ENCODE measurements at regions not wholly inside any gene's neighbourhood (a gene's known extent, or its start where the extent isn't known, plus 50 kb on each side); places are given as distances from the start of the nearest gene placed in this dataset.

- no peaks in the 10 kb centered on the region for H4K20me1 ChIP-seq (ENCODE audit: insufficient read depth, low read length)
- intact Hi-C loops (cut with micrococcal nuclease; ENCODE audit: unreplicated experiment) = no loop called here
- no peaks in the 10 kb centered on the region for H3K36me3 ChIP-seq (ENCODE audit: insufficient read depth, low read length)
- H2AFZ ChIP-seq (ENCODE audit: low read length) = no peak overlapping the region
- H3K9me3 ChIP-seq (ENCODE audit: low read length) = no peaks in the 10 kb centered on the region
- no peak for TF ChIP-seq EZH2phosphoT487 (IDR thresholded peaks at IDR 0.05; ENCODE audit: borderline replicate concordance, low read depth, low read length)
- no peak for TF ChIP-seq CTCF (conservative IDR thresholded peaks at IDR 0.05; ENCODE audit: low read length)
- ChIA-PET POLR2A (no interaction called here), CTCF (ENCODE audit: unreplicated experiment) (no interaction called here)
- no peak overlapping the region for H3K27ac ChIP-seq (ENCODE audit: low read depth, low read length, poor library complexity, severe bottlenecking)
- H3K79me2 ChIP-seq (ENCODE audit: insufficient read depth, low read depth, low read length) = no peaks in the 10 kb centered on the region
- no peak for DNase-seq (ENCODE audit: low spot score)
- H3K4me1 ChIP-seq (ENCODE audit: insufficient read depth, low read length, poor library complexity, severe bottlenecking) = no peaks in the 10 kb centered on the region
- H3K4me3 ChIP-seq (ENCODE audit: low read depth, low read length, poor library complexity, severe bottlenecking) = no peak overlapping the region
- no TSS peak for BruUV-seq (replicated peaks)
- no peaks in the 10 kb centered on the region for H3K9me2 ChIP-seq (ENCODE audit: insufficient read depth, low read length)
- no peak overlapping the region for H3K4me2 ChIP-seq (ENCODE audit: low read length)
Observed at GRCh38 chr7:20510573-20510900, 104.9 kb upstream of the ABCB5 start.

GRCh38 chr7:20513341-20513740 is 102.1 kb upstream of the ABCB5 start:
- Histone ChIP-seq H3K9me2 (ENCODE audit: insufficient read depth, low read length) (no peaks in the 10 kb centered on the region), H3K79me2 (ENCODE audit: insufficient read depth, low read depth, low read length) (no peaks in the 10 kb centered on the region), H2AFZ (ENCODE audit: low read length) (no peak overlapping the region), H4K20me1 (ENCODE audit: insufficient read depth, low read length) (no peaks in the 10 kb centered on the region), H3K4me2 (ENCODE audit: low read length) (no peak overlapping the region), H3K4me3 (ENCODE audit: low read depth, low read length, poor library complexity, severe bottlenecking) (no peak overlapping the region), H3K4me1 (ENCODE audit: insufficient read depth, low read length, poor library complexity, severe bottlenecking) (no peaks in the 10 kb centered on the region), H3K36me3 (ENCODE audit: insufficient read depth, low read length) (no peaks in the 10 kb centered on the region), H3K27ac (ENCODE audit: low read depth, low read length, poor library complexity, severe bottlenecking) (no peak overlapping the region), H3K9me3 (ENCODE audit: low read length) (no peaks in the 10 kb centered on the region)
- no TSS peak for BruUV-seq (replicated peaks)
- POLR2A ChIA-PET = no interaction called here
- CTCF ChIA-PET (ENCODE audit: unreplicated experiment) = no interaction called here
- intact Hi-C loops (cut with micrococcal nuclease; ENCODE audit: unreplicated experiment) = no loop called here
- DNase-seq (ENCODE audit: low spot score) = no peak
- TF ChIP-seq EZH2phosphoT487 (IDR thresholded peaks at IDR 0.05; ENCODE audit: borderline replicate concordance, low read depth, low read length) = no peak
- TF ChIP-seq CTCF (conservative IDR thresholded peaks at IDR 0.05; ENCODE audit: low read length) = no peak

- Histone ChIP-seq H3K27ac (ENCODE audit: low read depth, low read length, poor library complexity, severe bottlenecking) (no peak overlapping the region), H4K20me1 (ENCODE audit: insufficient read depth, low read length) (no peaks in the 10 kb centered on the region), H3K79me2 (ENCODE audit: insufficient read depth, low read depth, low read length) (no peaks in the 10 kb centered on the region), H3K9me3 (ENCODE audit: low read length) (no peaks in the 10 kb centered on the region), H2AFZ (ENCODE audit: low read length) (no peak overlapping the region), H3K4me1 (ENCODE audit: insufficient read depth, low read length, poor library complexity, severe bottlenecking) (no peaks in the 10 kb centered on the region), H3K9me2 (ENCODE audit: insufficient read depth, low read length) (no peaks in the 10 kb centered on the region), H3K4me2 (ENCODE audit: low read length) (no peak overlapping the region), H3K36me3 (ENCODE audit: insufficient read depth, low read length) (no peaks in the 10 kb centered on the region), H3K4me3 (ENCODE audit: low read depth, low read length, poor library complexity, severe bottlenecking) (no peak overlapping the region)
- TF ChIP-seq EZH2phosphoT487 (IDR thresholded peaks at IDR 0.05; ENCODE audit: borderline replicate concordance, low read depth, low read length) = no peak
- no peak for TF ChIP-seq CTCF (conservative IDR thresholded peaks at IDR 0.05; ENCODE audit: low read length)
- BruUV-seq (replicated peaks) = no TSS peak
- intact Hi-C loops (cut with micrococcal nuclease; ENCODE audit: unreplicated experiment) = no loop called here
- CTCF ChIA-PET (ENCODE audit: unreplicated experiment) = no interaction called here
- POLR2A ChIA-PET = no interaction called here
- no peak for DNase-seq (ENCODE audit: low spot score)
Observed at GRCh38 chr7:20513897-20514296, 101.6 kb upstream of the ABCB5 start.

All from OCI-LY7 (cell line).